HEK293 (cell line): ENCODE measurements at regions not wholly inside any gene's neighbourhood (a gene's known extent, or its start where the extent isn't known, plus 50 kb on each side); places are given as distances from the start of the nearest gene placed in this dataset.

ENCODE experiments used
- CTCF ChIA-PET: fragments of 350-600 bp; formaldehyde crosslinking; extraction: SDS; loops from one replicate; lab custom pipeline; 2021; ENCODE audit warnings: antibody characterized with exemption; lab: Yijun Ruan, JAX
- POLR2A ChIA-PET: fragments of 300-600 bp; formaldehyde crosslinking; extraction: SDS; loops from one replicate; lab custom pipeline; 2020; ENCODE audit warnings: antibody characterized with exemption, inconsistent platforms; lab: Yijun Ruan, JAX
- H3K27ac ChIP-seq: fragments of 200-500 bp; sonication (Bioruptor generic); 2 replicates; pipeline ENCODE4 v1.5.1; 2014; ENCODE audit warnings: low read depth, low read length, control low read depth, inconsistent platforms; ENCODE audit errors: extremely low read depth
- H3K36me3 ChIP-seq, 2 experiments: fragments of 200-500 bp in 1 of 2; sonication (Bioruptor generic) in 1 of 2; 1 replicate in 1 of 2; 2 replicates in 1 of 2; pipeline ENCODE4 v1.5.1; 2014 to 2017; ENCODE audit warnings: inconsistent platforms in 2 of 2, low read length in 2 of 2; ENCODE audit not compliant: control insufficient read depth in 2 of 2, insufficient read depth in 1 of 2
- H3K4me1 ChIP-seq: fragments of 200-500 bp; sonication (Bioruptor generic); 2 replicates; pipeline ENCODE4 v1.5.1; 2014; ENCODE audit warnings: mild to moderate bottlenecking, low read length, inconsistent platforms; ENCODE audit not compliant: control insufficient read depth, insufficient read depth
- H3K4me3 ChIP-seq: 2 replicates; pipeline ENCODE4 v1.5.1; 2011; ENCODE audit warnings: low read depth, mild to moderate bottlenecking, control low read depth, low read length, moderate library complexity
- H3K9me3 ChIP-seq: fragments of 200-500 bp; sonication (Bioruptor generic); 2 replicates; pipeline ENCODE4 v1.5.1; 2014; ENCODE audit warnings: low read depth, low read length, inconsistent platforms; ENCODE audit not compliant: control insufficient read depth, insufficient read depth
- HOXD13 ChIP-seq: sonication (generic); formaldehyde crosslinking; IDR thresholded peaks from 2 replicates; pipeline ENCODE4 v1.8.0; 2022; ENCODE audit warnings: missing genetic modification reagents, borderline replicate concordance
- KLF1 ChIP-seq: fragments of 450-650 bp; formaldehyde crosslinking; IDR thresholded peaks from 2 replicates; pipeline ENCODE4 v1.5.1; 2016; ENCODE audit warnings: missing biosample characterization, missing genetic modification characterization
- KLF8 ChIP-seq: fragments of 450-650 bp; formaldehyde crosslinking; IDR thresholded peaks from 2 replicates; pipeline ENCODE4 v1.5.1; 2016; ENCODE audit warnings: missing biosample characterization, missing genetic modification characterization
- OSR2 ChIP-seq: fragments of 450-650 bp; formaldehyde crosslinking; IDR thresholded peaks from 2 replicates; pipeline ENCODE4 v1.5.1; 2016; ENCODE audit warnings: missing biosample characterization, missing genetic modification characterization
- RBAK ChIP-seq: fragments of 450-650 bp; formaldehyde crosslinking; IDR thresholded peaks from 2 replicates; pipeline ENCODE4 v1.5.1; 2016; ENCODE audit warnings: missing biosample characterization, missing genetic modification characterization
- SP2 ChIP-seq: fragments of 450-650 bp; formaldehyde crosslinking; IDR thresholded peaks from 2 replicates; pipeline ENCODE4 v1.5.1; 2016; ENCODE audit warnings: missing biosample characterization, missing genetic modification characterization
- YY1 ChIP-seq: fragments of 450-650 bp; formaldehyde crosslinking; IDR thresholded peaks from 2 replicates; pipeline ENCODE4 v1.5.1; 2018; ENCODE audit warnings: missing biosample characterization, missing genetic modification characterization
- YY2 ChIP-seq: fragments of 450-650 bp; formaldehyde crosslinking; IDR thresholded peaks from 2 replicates; pipeline ENCODE4 v1.5.1; 2016; ENCODE audit warnings: missing biosample characterization, missing genetic modification characterization
- ZBTB10 ChIP-seq: fragments of 450-650 bp; formaldehyde crosslinking; IDR thresholded peaks from 2 replicates; pipeline ENCODE4 v1.5.1; 2016; ENCODE audit warnings: missing biosample characterization, missing genetic modification characterization
- ZNF10 ChIP-seq: fragments of 450-650 bp; formaldehyde crosslinking; IDR thresholded peaks from 2 replicates; pipeline ENCODE4 v1.5.1; 2017; ENCODE audit warnings: missing biosample characterization, missing genetic modification characterization
- ZNF112 ChIP-seq: fragments of 450-650 bp; formaldehyde crosslinking; IDR thresholded peaks from 2 replicates; pipeline ENCODE4 v1.5.0; 2017; ENCODE audit warnings: missing biosample characterization, missing genetic modification characterization
- ZNF121 ChIP-seq: fragments of 450-650 bp; formaldehyde crosslinking; IDR thresholded peaks from 2 replicates; pipeline ENCODE4 v1.5.1; 2016; ENCODE audit warnings: missing biosample characterization, missing genetic modification characterization
- ZNF140 ChIP-seq: fragments of 450-650 bp; formaldehyde crosslinking; IDR thresholded peaks from 2 replicates; pipeline ENCODE4 v1.5.1; 2016; ENCODE audit warnings: missing biosample characterization, missing genetic modification characterization
- ZNF2 ChIP-seq: fragments of 450-650 bp; formaldehyde crosslinking; IDR thresholded peaks from 2 replicates; pipeline ENCODE4 v1.5.1; 2016; ENCODE audit warnings: missing biosample characterization, missing genetic modification characterization
- ZNF214 ChIP-seq: fragments of 450-650 bp; formaldehyde crosslinking; IDR thresholded peaks from 2 replicates; pipeline ENCODE4 v1.5.1; 2017; ENCODE audit warnings: missing biosample characterization, mild to moderate bottlenecking, missing genetic modification characterization, borderline replicate concordance
- ZNF311 ChIP-seq: fragments of 450-650 bp; formaldehyde crosslinking; IDR thresholded peaks from 2 replicates; pipeline ENCODE4 v1.5.1; 2017; ENCODE audit warnings: missing biosample characterization, missing genetic modification characterization, borderline replicate concordance
- ZNF416 ChIP-seq: fragments of 450-650 bp; formaldehyde crosslinking; IDR thresholded peaks from 2 replicates; pipeline ENCODE4 v1.5.1; 2016; ENCODE audit warnings: missing biosample characterization, missing genetic modification characterization
- ZNF473 ChIP-seq: fragments of 450-650 bp; formaldehyde crosslinking; IDR thresholded peaks from 2 replicates; pipeline ENCODE4 v1.5.1; 2017; ENCODE audit warnings: missing biosample characterization, missing genetic modification characterization
- ZNF510 ChIP-seq: fragments of 450-650 bp; formaldehyde crosslinking; IDR thresholded peaks from 2 replicates; pipeline ENCODE4 v1.5.1; 2018; ENCODE audit warnings: mild to moderate bottlenecking, missing genetic modification characterization, missing biosample characterization; ENCODE audit not compliant: insufficient replicate concordance
- ZNF548 ChIP-seq: fragments of 450-650 bp; formaldehyde crosslinking; IDR thresholded peaks from 2 replicates; pipeline ENCODE4 v1.5.1; 2016; ENCODE audit warnings: missing biosample characterization, missing genetic modification characterization
- ZNF600 ChIP-seq: fragments of 450-650 bp; formaldehyde crosslinking; IDR thresholded peaks from 2 replicates; pipeline ENCODE4 v1.5.1; 2016; ENCODE audit warnings: missing biosample characterization, missing genetic modification characterization
- ZNF645 ChIP-seq: fragments of 450-650 bp; formaldehyde crosslinking; IDR thresholded peaks from 2 replicates; pipeline ENCODE4; 2016; ENCODE audit warnings: missing biosample characterization, missing genetic modification characterization
- ZNF670 ChIP-seq: fragments of 450-650 bp; formaldehyde crosslinking; IDR thresholded peaks from 2 replicates; pipeline ENCODE4 v1.5.1; 2016; ENCODE audit warnings: missing biosample characterization, missing genetic modification characterization, low read depth
- ZNF76 ChIP-seq: fragments of 450-650 bp; formaldehyde crosslinking; IDR thresholded peaks from 2 replicates; pipeline ENCODE4; 2016; ENCODE audit warnings: low read depth, missing biosample characterization, missing genetic modification characterization, borderline replicate concordance
- TF ChIP-seq, protein P1 (sequence below): fragments of 450-650 bp; formaldehyde crosslinking; IDR thresholded peaks from 2 replicates; pipeline ENCODE4 v1.5.1; 2016; ENCODE audit warnings: missing biosample characterization, missing genetic modification characterization
- TF ChIP-seq, protein P2 (sequence below): IDR thresholded peaks from 2 replicates; pipeline ENCODE4 v1.6.1; 2011; ENCODE audit warnings: mild to moderate bottlenecking, low read depth, low read length, borderline replicate concordance
- TF ChIP-seq, protein P3 (sequence below): fragments of 450-650 bp; formaldehyde crosslinking; IDR thresholded peaks from 2 replicates; pipeline ENCODE4 v1.5.1; 2016; ENCODE audit warnings: missing biosample characterization, missing genetic modification characterization
- TF ChIP-seq, protein P4 (sequence below): fragments of 450-650 bp; formaldehyde crosslinking; IDR thresholded peaks from 2 replicates; pipeline ENCODE4 v1.5.1; 2016; ENCODE audit warnings: missing biosample characterization, missing genetic modification characterization

DNA sequence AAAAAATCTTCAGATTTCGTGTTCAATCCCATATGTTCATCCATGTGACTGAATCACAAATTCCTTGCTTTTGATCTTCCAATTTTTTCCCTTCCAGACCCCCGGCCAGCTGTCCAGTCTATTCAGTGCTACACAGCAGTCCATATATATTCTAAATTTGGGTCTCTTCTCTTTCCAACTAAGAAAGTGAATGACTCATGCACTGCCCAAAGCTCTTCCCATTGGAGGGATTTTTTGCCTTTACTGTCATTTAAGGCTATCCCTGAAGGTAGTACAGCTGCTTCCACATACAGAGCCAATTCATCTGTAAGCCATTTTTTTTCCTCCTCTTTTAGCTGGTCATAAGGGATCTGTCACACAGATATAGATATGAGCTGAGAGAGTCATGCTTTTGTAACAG lies 478.3 kb downstream of the DMRT2 start:
- H3K27ac ChIP-seq, result no peak overlapping the region
- H3K9me3 ChIP-seq, result no peaks in the 10 kb centered on the region
- no peaks in the 10 kb centered on the region for H3K4me1 ChIP-seq
- ChIA-PET CTCF (interaction anchor here (0.6 to 1.0 kb wide), 4 partner anchors 12 to 371 kb away, joined by 3 read pairs; no protein-coding TSS in a partner anchor), POLR2A (no interaction called here)
- H3K4me3 ChIP-seq, result no peak overlapping the region
- no peaks in the 10 kb centered on the region for H3K36me3 ChIP-seq
- no peak for TF ChIP-seq KLF1
- TF ChIP-seq ZNF112 (tag by site-specific recombination), result no peak
- no peak for TF ChIP-seq ZNF311
- no peak for TF ChIP-seq ZNF645 (tag by site-specific recombination)
- TF ChIP-seq ZNF670 (tag by site-specific recombination), result no peak
- TF ChIP-seq, protein P1, sequence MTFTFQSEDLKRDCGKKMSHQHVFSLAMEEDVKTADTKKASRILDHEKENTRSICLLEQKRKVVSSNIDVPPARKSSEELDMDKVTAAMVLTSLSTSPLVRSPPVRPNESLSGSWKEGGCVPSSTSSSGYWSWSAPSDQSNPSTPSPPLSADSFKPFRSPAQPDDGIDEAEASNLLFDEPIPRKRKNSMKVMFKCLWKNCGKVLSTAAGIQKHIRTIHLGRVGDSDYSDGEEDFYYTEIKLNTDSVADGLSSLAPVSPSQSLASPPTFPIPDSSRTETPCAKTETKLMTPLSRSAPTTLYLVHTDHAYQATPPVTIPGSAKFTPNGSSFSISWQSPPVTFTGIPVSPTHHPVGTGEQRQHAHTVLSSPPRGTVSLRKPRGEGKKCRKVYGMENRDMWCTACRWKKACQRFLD (tag by site-specific recombination), result no peak
- no peak for TF ChIP-seq ZNF121 (tag by site-specific recombination)
- no peak for TF ChIP-seq OSR2 (tag by site-specific recombination)
- TF ChIP-seq, protein P2, sequence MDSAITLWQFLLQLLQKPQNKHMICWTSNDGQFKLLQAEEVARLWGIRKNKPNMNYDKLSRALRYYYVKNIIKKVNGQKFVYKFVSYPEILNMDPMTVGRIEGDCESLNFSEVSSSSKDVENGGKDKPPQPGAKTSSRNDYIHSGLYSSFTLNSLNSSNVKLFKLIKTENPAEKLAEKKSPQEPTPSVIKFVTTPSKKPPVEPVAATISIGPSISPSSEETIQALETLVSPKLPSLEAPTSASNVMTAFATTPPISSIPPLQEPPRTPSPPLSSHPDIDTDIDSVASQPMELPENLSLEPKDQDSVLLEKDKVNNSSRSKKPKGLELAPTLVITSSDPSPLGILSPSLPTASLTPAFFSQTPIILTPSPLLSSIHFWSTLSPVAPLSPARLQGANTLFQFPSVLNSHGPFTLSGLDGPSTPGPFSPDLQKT, result no peak
- TF ChIP-seq, protein P3, sequence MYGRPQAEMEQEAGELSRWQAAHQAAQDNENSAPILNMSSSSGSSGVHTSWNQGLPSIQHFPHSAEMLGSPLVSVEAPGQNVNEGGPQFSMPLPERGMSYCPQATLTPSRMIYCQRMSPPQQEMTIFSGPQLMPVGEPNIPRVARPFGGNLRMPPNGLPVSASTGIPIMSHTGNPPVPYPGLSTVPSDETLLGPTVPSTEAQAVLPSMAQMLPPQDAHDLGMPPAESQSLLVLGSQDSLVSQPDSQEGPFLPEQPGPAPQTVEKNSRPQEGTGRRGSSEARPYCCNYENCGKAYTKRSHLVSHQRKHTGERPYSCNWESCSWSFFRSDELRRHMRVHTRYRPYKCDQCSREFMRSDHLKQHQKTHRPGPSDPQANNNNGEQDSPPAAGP (tag by site-specific recombination), result no peak
- TF ChIP-seq ZNF2 (tag by site-specific recombination), result no peak
- TF ChIP-seq HOXD13 (CRISPR knock-in tag), result no peak
- TF ChIP-seq ZNF140 (tag by site-specific recombination), result no peak
- no peak for TF ChIP-seq ZNF416 (tag by site-specific recombination)
- no peak for TF ChIP-seq YY1 (tag by site-specific recombination)
- no peak for TF ChIP-seq RBAK (tag by site-specific recombination)
- TF ChIP-seq ZNF76 (tag by site-specific recombination), result no peak
- TF ChIP-seq YY2 (tag by site-specific recombination), result no peak
- TF ChIP-seq ZNF548, result no peak

- ChIA-PET CTCF (interaction anchor here (0.5 kb wide), 1 partner anchor 308 kb away, joined by 3 read pairs; no protein-coding TSS in a partner anchor), POLR2A (no interaction called here)
- no peaks in the 10 kb centered on the region for H3K36me3 ChIP-seq
- H3K4me1 ChIP-seq, result no peaks in the 10 kb centered on the region
- no peak overlapping the region for H3K4me3 ChIP-seq
- H3K27ac ChIP-seq, result no peak overlapping the region
- no peaks in the 10 kb centered on the region for H3K9me3 ChIP-seq
- TF ChIP-seq, protein P4, sequence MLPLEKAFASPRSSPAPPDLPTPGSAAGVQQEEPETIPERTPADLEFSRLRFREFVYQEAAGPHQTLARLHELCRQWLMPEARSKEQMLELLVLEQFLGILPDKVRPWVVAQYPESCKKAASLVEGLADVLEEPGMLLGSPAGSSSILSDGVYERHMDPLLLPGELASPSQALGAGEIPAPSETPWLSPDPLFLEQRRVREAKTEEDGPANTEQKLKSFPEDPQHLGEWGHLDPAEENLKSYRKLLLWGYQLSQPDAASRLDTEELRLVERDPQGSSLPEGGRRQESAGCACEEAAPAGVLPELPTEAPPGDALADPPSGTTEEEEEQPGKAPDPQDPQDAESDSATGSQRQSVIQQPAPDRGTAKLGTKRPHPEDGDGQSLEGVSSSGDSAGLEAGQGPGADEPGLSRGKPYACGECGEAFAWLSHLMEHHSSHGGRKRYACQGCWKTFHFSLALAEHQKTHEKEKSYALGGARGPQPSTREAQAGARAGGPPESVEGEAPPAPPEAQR (tag by site-specific recombination), result no peak
- TF ChIP-seq ZNF670 (tag by site-specific recombination) (no peak), SP2 (tag by site-specific recombination) (no peak), ZNF473 (tag by site-specific recombination) (no peak), ZNF214 (tag by site-specific recombination) (no peak), ZNF10 (tag by site-specific recombination) (no peak), ZNF112 (tag by site-specific recombination) (no peak), KLF8 (no peak), ZNF600 (tag by site-specific recombination) (no peak), ZNF510 (tag by site-specific recombination) (no peak), ZBTB10 (tag by site-specific recombination) (no peak)
These were observed 480.5 kb downstream of the DMRT2 start for GRCh38 chr9:1530696-1531095.
